ENCODE measurements at regions not wholly inside any gene's neighbourhood (a gene's known extent, or its start where the extent isn't known, plus 50 kb on each side); places are given as distances from the start of the nearest gene placed in this dataset.

DNA sequence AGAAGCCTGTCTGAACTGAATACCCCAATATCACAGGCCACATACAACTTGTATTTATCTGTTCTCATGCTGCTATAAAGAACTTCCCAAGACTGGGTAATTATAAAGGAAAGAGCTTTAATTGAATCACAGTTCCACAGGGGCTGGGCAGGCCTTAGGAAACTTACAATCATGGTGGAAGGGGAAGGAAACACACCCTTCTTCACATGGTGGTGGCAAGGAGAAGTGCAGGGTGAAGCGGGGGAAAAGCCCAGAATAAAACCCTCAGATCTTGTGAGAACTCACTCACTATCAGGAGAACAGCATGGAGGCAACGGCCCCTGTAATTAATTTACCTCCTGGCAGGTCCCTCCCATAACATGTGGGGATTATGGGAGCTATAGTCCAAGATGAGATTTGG is 50.3 kb upstream of the FNDC1 start:
- no peak for DNase-seq

DNA sequence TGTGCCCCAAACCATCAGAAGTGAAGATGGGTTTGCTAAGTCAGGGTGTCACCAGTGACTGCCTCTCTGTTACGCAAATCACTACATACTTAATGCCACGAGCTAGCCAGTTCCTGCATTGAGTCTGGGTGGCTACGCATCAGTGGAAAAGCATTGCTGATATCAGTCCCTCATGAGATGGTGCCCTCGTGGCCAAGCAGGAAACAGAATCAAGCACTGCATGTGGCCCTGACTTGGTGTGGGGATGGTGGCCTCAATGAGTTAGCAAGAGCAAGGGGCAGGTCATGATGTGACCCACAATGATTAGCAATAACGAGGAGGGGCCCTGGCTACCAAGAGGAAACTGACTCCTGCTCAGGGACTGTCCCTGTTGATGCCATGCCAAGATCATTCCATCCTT is 51.6 kb upstream of the FNDC1 start:
- no peak for DNase-seq

DNA sequence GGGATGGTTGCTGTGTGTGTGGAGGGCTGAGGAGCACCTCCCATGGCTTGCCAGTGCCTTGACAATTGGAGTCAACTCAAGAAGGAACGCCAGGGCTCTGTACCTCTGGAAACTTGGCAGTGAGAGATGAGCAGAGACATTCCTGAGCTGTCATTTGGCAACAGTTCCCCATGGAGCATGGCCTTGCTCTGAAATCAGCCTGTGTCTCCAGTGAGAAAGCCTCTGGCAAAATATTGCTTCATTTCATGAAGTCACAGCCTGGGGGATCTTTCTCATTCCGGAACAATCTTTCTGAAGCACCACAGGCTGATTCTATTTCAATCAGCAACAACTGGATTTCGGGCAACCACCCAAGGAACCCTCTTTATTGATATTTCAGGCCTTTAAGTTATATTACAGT is 52.2 kb upstream of the FNDC1 start:
- DNase-seq = no peak

- DNase-seq = no peak
Observed at GRCh38 chr6:159116343-159116742, 52.9 kb upstream of the FNDC1 start.

- DNase-seq = no peak
Observed at GRCh38 chr6:159114569-159114968, 54.6 kb upstream of the FNDC1 start.

- no peak for DNase-seq
Observed at GRCh38 chr6:159113223-159113622, 56.0 kb upstream of the FNDC1 start.

DNA sequence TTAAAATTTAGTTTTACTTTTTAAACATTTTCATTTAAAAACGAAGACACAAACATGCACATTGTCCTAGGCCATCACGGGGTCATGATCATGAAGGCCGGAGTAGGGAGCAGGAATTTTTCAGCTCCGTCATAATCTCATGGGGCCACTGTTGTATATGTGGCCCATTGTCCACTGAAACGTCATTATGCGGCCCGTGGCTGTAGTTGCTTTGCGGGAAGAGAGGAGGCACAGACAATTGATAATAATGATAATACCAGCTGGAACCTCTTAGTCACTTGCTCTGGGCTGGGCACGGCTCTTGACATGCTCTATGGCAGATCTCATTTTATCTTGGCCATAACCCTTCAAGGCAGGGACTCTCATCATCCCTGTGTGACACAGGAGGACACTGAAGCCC is 56.5 kb upstream of the FNDC1 start:
- no peak for DNase-seq

DNA sequence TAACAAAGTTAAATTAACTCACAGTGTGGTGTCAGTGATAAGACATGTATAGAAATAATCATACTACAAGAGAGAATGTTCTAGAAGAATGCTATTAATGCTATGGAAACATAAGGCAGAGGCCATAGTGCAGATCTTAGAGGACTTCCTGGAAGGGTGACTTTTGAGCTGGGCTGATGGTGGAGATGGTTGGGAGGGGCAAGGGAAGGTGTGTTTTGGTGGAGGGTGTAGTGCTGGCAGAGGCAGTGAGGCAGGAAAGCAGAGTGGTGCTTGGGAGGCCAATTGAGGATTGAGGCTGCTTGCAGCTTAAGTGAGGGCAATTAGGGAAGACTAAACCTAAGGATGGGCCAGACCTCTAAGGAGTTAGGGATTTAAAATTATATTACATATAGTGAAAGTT is 58.5 kb upstream of the FNDC1 start:
- no peak for DNase-seq

GRCh38 chr6:159110013-159110412 is 59.2 kb upstream of the FNDC1 start:
- peak; percentile 46 for DNase-seq

DNA sequence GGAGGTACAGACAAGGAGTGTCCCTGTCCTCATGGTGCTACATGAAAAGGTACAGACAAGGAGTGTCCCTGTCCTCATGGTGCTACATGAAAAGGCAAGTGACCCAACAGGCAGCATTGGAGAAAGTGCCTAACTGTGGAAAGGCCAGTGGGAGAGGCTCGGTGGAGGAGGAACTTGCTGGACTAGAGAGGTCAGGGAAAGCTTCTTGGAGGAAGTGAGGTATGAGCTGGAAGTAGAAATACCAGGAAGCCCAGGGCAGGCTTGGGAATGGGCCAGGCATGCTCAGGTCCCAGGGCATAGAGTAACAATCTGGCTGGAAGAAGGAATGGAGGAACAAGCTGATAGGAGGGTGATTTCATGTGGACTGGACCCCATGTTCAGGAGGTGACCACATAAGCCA is 59.8 kb upstream of the FNDC1 start:
- DNase-seq = no peak

DNA sequence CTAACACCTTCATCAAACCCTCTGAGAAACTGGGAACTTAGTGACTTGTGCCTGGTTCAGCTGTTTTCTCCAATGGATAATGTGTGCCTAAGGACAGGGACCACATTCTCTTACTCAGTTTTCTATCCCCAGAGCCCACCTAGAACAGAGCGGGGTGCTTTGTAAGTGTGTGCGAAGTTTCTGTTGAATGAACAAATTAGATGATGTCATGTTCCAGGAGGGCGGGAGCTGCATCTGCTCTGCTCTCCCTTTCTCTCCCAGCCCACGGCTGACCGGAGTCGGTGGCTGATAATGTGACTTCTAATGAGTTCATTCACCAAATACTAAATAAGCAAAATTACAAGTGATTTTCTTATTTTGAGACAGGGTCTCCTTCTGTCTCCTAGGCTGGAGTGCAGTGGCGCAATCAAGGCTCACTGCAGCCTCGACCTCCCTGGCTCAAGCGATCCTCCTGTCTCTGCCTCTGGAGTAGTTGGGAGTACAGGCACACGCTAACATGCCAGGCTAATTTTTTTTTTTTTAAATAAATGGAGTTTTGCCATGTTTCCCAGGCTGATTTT is 60.7 kb upstream of the FNDC1 start:
- DNase-seq = no peak

DNA sequence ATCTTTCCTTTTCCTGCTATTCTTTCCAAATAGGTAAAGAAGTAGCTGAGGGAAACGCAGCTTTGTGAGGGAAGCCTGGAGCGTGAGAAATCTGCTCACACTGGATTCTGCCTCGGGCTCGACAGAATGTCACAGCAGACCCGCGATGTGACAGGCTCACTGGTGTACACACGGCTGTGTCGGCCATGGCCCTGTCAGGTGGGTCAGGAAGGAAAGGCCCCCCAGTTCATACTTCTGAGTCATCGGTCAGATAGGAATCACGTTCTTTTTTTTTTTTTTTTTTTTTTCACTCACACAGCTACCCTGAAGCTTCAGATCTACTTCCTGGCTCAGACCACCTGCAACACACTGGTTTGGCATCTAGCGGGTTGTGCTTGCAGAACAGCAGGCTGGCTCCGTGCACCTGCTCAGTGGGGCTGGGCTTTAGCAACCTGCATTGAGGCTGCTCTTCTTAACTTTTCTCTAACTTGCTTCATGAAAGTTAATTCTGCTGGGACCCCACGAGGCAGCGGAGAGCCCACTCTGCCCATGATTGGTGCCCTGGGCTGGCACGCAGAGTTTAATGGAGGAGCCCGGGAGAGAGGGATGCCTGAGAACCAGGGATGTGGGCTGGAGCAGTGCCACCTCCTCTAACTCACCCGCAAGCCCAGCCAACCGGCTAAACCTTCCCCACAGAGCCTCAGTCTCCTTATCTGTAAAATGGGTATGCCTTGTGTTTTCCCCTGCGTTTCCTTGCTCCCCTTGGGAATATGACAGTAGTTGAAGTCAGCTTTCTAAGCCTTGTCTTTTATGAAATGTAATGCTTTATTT is 61.5 kb upstream of the FNDC1 start:
- peak; percentile 89 for DNase-seq

- peak; percentile 97 for DNase-seq
Observed at GRCh38 chr6:159106627-159107241, 61.9 kb upstream of the TAGAP start.

- no peak for DNase-seq
Observed at GRCh38 chr6:159105716-159106115, 60.9 kb upstream of the TAGAP start.

DNA sequence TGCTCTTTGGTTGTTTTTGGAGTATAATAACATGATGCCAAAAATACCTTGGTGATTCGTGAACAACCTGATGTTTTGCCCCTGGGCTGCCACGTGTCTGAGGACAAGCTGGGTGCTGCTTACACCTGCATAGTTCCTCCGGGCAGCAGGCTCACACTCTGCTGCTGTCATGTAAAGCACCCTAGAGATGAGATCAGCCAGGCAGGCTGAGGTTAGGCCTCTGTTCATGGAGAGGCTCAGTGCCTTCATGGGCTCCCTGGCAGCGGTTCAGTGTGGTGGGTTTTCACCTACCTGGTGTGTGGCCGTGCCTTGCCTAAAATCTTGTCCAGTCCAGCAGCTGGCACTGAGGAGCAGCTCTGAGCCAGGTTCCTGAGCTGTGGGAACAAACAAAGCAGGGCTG is 60.1 kb upstream of the TAGAP start:
- DNase-seq = peak; percentile 43

- peak; percentile 83 for DNase-seq
Observed at GRCh38 chr6:159104163-159104925, 59.6 kb upstream of the TAGAP start.

DNA sequence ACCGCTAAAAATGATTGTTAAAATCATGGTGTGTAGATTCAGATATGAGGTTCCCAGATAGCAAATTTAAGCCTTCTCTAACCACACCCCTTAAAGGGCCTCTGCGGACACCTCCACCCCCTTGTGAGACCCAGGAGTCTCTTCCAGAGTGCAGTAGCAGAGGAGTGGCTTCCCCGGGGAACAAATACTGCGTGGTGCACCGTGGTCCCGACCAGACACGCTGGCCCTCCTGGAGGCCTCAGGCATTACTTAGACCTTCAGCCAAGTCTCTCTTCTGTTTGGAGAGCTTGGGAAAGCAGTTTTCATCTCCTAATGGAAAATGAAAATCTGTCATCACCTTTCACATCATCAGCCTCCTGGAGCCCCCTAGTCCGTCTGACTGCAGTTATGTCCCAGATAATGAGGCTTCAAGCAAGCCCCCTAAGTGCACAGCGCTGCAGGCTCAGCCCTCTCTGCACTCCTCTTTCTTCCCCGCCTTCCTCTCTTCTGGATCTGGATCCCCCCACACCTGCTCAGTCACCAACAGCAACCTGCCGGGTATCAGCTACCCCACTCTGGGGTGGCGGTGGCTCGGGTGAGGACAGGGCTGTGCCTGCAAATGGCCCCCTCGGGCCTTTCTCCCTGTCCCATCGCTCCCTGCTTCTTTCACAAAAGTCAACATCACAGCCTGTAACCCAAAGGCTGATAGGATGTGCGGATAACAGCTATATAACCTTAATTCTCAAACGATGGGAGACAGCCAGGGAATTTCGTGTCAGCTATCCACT is 58.8 kb upstream of the TAGAP start:
- DNase-seq = no peak

GRCh38 chr6:159102373-159103160 is 57.8 kb upstream of the TAGAP start:
- no peak for DNase-seq

DNA sequence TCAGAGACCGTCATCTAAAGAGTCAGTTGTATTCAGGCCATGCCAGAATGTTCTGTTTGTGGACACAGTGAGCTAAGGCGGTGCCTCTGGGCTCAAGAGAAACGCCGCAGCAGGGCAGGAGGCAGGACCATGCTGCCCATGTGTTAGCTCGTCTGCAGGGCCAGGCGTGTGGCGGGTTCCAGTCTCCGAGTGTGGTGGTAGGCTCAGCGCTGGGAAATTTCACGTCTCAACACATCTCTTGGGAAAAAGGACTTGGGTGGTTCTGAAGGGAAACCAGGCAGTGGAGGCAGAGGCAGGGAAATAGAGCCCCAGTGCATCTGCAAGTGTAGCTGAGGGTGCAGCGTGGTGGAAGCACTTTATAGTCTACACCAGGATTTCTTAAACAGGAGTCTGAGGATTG is 56.9 kb upstream of the TAGAP start:
- no peak for DNase-seq

GRCh38 chr6:159100395-159101182 is 55.8 kb upstream of the TAGAP start:
- no peak for DNase-seq

DNA sequence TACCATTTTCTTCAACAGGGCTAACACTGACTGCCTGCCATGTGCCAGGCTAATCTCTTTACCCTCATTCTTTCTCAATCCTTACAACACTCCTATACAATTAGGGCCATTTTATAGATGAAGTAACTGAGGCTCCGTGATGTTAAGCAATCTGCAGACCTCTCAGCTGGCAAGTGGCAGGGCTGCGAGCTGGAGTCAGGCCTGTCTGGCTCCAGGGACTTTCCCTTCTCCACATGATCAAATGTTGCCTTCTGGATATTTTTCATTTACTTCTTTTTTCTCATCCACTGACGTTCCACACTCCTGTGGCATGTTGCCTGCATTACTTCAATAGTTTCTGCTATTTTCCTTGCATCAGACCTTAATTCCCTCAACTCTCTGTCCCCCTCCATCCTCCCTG is 55.2 kb upstream of the TAGAP start:
- no peak for DNase-seq
